T-helper 2 cell treated with Interferon-gamma antibody and Interleukin-4, amounts not matched to agents 100 ng/mL and 5 ng/mL, for 36 hours (primary cell): ENCODE measurements at regions not wholly inside any gene's neighbourhood (a gene's known extent, or its start where the extent isn't known, plus 50 kb on each side); places are given as distances from the start of the nearest gene placed in this dataset.

Experiments used
- intact Hi-C: fragments of 100-400 bp; cut with micrococcal nuclease; formaldehyde crosslinking; loops from one replicate; pipeline ENCODE4 v1.15.1; 2023

GRCh38 chr12:97082029-97082428 is 175.0 kb downstream of the NEDD1 start:
- intact Hi-C loops, result no loop called here

- intact Hi-C loops, result no loop called here
These were observed 186.2 kb downstream of the NEDD1 start for GRCh38 chr12:97093187-97093683.

- intact Hi-C loops, result no loop called here
These were observed 190.7 kb downstream of the NEDD1 start for GRCh38 chr12:97097734-97098133.

- intact Hi-C loops, result no loop called here
These were observed 202.4 kb downstream of the NEDD1 start for GRCh38 chr12:97109441-97109840.

GRCh38 chr12:97112136-97112535 is 205.1 kb downstream of the NEDD1 start:
- intact Hi-C loops, result no loop called here

GRCh38 chr12:97118796-97119375 is 211.8 kb downstream of the NEDD1 start:
- intact Hi-C loops, result no loop called here

DNA sequence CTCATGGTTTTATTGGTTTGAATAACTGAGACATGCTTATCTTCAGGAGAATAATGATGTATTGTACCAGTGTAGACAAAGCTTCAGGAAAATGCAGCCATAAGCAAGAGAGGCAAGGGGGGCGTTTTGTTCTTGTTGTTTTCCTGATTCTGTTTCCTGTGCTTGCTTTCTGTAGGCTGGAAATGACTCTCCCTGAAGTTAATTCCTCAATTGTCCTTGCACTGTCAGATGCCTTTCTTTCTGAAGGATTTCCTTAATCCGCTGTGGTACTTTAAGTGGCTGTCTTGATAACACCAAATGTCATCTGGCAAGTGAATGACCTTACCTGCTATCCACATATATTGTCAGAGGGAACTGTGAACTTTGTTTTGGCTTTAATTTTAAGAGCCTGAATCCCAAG is 220.0 kb downstream of the NEDD1 start:
- intact Hi-C loops, result no loop called here

GRCh38 chr12:97131220-97131981 is 224.3 kb downstream of the NEDD1 start:
- intact Hi-C loops, result no loop called here

GRCh38 chr12:97132270-97132669 is 225.2 kb downstream of the NEDD1 start:
- intact Hi-C loops, result no loop called here

DNA sequence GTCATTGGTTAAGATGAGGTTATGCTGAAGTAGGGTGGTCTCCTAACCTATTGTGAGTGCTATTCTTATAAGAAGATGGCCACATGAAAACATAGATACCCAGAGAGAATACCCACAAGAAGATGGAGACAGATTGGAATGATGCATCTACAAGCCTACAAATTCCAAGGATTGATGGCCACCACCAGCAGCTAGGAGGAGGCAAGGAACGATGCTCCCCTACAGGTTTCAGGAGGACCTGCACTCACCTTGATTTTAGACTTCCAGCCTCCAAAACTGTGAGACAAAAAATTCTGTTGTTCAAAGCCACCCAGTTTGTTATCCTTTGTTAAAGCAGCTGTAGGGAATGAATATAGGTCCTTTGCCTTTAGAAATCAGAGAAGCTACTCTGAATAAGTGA is 227.4 kb downstream of the NEDD1 start:
- intact Hi-C loops, result no loop called here

DNA sequence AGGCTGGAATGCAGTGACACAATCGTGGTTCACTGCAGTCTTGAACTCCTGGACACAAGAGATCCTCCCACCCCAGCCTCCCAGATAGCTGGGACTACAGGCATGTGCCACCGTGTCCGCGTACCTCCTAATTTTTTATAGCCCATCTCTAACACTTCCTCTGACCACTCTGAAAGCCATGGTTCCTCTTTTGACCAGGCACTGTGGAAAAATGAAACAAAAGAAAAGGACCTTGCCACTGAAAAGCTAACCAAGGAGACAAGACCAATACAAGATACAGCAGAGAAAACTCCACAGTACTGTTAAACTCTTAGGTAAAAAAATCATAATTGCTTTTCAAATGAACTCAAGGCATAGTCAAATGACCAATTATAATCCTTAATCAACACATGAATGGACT is 233.3 kb downstream of the NEDD1 start:
- intact Hi-C loops, result no loop called here

DNA sequence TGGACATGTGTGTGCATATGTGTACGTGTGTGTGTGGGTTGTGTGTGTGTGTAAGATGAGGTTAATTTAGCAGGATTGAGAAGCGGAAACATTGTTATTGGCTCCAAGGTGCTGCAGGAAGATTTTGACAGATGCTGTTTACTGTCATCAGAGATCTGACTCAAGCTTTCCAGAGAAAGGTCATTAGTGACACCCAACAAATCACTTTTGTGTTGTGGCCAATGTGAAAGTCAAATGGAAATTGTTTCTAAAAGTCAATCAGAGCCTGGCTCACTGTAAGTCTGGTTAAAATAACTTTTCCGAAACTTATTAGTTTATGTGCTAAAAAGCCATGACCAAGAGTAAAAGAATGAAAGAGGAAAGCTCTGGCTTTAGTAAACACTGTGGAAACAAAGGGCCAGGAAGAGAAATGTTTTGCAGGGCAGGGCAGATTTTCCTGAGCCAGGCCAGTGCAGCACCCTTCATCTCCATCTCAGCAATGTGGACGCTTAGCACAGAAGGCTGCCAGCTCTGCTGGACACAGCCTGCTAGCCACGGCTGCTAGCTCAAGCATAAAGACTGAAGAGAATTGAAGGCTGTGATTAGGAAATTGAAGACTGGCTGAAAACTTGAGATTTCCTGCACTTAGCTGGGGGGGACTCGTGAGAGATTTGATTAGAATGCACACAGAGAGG is 235.8 kb downstream of the NEDD1 start:
- intact Hi-C loops, result no loop called here

DNA sequence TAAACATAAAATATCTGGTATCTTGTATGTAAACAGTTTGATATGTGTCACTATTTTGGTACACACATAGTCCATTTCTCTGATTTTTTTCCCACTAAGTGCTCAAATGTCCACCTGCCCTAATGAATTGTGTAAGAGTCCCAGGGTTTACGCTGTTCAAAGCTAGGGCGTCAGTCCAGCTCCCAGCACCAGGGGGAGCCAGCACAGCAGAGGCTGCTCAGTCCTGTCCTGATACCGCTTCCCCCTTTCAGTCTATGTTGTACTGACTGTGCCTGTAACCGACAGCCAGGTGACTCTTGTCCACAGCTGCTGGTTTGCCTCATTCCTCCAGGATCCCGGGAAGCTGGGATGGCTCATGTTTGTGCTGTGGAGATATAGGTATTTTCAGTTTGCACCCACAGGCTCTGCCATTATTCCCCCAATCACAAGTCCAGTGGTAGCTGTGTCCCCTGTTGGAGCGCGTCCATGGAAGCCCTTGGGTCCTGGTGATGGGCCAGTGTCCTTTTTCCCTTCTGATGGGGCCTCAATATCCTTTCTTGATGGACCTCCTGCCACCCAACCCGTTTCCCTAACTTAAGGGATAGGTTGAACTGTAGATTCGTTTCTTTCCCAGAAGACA is 242.0 kb downstream of the NEDD1 start:
- intact Hi-C loops, result loop anchor here (1.0 kb wide), 3 partner anchors 159 to 1248 kb away; no protein-coding TSS in a partner anchor

GRCh38 chr12:97151481-97151880 is 244.4 kb downstream of the NEDD1 start:
- intact Hi-C loops, result no loop called here

- intact Hi-C loops, result no loop called here
These were observed 252.3 kb downstream of the NEDD1 start for GRCh38 chr12:97159377-97159776.

DNA sequence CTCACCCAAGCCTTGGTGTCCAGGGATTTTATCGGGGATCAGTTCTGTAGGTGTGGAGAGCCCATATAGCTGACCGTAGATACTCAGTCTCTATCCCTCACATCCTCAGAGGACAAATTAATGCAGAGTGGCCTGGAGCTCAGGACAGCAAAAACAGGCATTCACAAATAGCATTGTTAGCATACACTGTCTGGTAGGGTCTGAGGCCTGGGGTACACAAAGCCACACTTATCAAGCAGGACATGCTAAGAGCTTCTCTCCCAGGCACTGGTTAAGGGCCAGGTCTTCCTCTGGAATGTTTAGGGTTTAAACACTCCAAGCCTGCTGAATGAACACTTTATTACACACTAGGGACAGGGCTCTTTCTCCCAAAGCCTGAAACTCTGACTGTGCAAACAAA is 253.2 kb downstream of the NEDD1 start:
- intact Hi-C loops, result no loop called here

- intact Hi-C loops, result no loop called here
These were observed 255.1 kb downstream of the NEDD1 start for GRCh38 chr12:97162173-97162572.

- intact Hi-C loops, result no loop called here
These were observed 257.9 kb downstream of the NEDD1 start for GRCh38 chr12:97164936-97165335.

- intact Hi-C loops, result no loop called here
These were observed 260.5 kb downstream of the NEDD1 start for GRCh38 chr12:97167598-97167997.

DNA sequence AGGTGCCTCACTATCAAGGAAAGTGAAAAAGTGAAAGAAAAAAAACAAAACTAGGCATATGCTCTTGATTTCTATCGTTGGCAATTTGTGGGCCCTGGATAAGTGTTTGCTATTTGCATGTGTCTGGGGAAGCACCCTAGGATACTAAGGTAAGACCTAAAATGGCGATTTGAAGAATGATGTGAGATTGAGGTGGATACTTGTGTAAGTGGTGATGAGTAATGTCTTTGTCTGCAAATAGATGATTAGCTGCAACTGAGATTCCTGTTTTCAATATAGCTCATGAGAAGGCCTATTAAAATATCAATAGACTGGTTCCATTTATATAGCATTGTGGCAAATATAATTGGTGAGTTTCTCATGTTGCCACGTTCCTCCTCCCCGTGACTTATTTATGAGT is 261.7 kb downstream of the NEDD1 start:
- intact Hi-C loops, result no loop called here

- intact Hi-C loops, result no loop called here
These were observed 263.0 kb downstream of the NEDD1 start for GRCh38 chr12:97169889-97170567.
